ENCODE measurements at regions not wholly inside any gene's neighbourhood (a gene's known extent, or its start where the extent isn't known, plus 50 kb on each side); places are given as distances from the start of the nearest gene placed in this dataset.

GRCh38 chr12:39105111-39105510 lies 199.7 kb upstream of the CPNE8 start:
- H3K4me3 ChIP-seq (ENCODE audit: low read depth, low read length), result no peak overlapping the region
- TF ChIP-seq CTCF (IDR thresholded peaks at IDR 0.05; ENCODE audit: insufficient read depth, low read length, severe bottlenecking), result no peak
- H3K36me3 ChIP-seq (ENCODE audit: control insufficient read depth, insufficient read depth, low read length), result no peaks in the 10 kb centered on the region
- no peak for DNase-seq (ENCODE audit: low read depth)
- no peaks in the 10 kb centered on the region for H3K27me3 ChIP-seq (ENCODE audit: control insufficient read depth, insufficient read depth, low read length)
- FAIRE-seq, result no peak

- DNase-seq (ENCODE audit: low read depth) (peak; percentile 86), FAIRE-seq (peak; percentile 43)
- no peak overlapping the region for H3K4me3 ChIP-seq (ENCODE audit: low read depth, low read length)
- H3K36me3 ChIP-seq (ENCODE audit: control insufficient read depth, insufficient read depth, low read length), result no peaks in the 10 kb centered on the region
- peak; percentile 67 for TF ChIP-seq CTCF (IDR thresholded peaks at IDR 0.05; ENCODE audit: insufficient read depth, low read length, severe bottlenecking)
- no peaks in the 10 kb centered on the region for H3K27me3 ChIP-seq (ENCODE audit: control insufficient read depth, insufficient read depth, low read length)
Measured at GRCh38 chr12:39103552-39104165, 198.3 kb upstream of the CPNE8 start.

- peak; percentile 97 for DNase-seq (ENCODE audit: low read depth)
- TF ChIP-seq CTCF (IDR thresholded peaks at IDR 0.05; ENCODE audit: insufficient read depth, low read length, severe bottlenecking), result no peak
- Histone ChIP-seq H3K27me3 (ENCODE audit: control insufficient read depth, insufficient read depth, low read length) (no peaks in the 10 kb centered on the region), H3K4me3 (ENCODE audit: low read depth, low read length) (no peak overlapping the region), H3K36me3 (ENCODE audit: control insufficient read depth, insufficient read depth, low read length) (no peaks in the 10 kb centered on the region)
- no peak for FAIRE-seq
Measured at GRCh38 chr12:39102474-39103209, 197.3 kb upstream of the CPNE8 start.

GRCh38 chr12:39095636-39096330 lies 190.4 kb upstream of the CPNE8 start:
- no peak for TF ChIP-seq CTCF (IDR thresholded peaks at IDR 0.05; ENCODE audit: insufficient read depth, low read length, severe bottlenecking)
- FAIRE-seq (peak; percentile 76), DNase-seq (ENCODE audit: low read depth) (no peak)
- Histone ChIP-seq H3K4me3 (ENCODE audit: low read depth, low read length) (no peak overlapping the region), H3K27me3 (ENCODE audit: control insufficient read depth, insufficient read depth, low read length) (no peaks in the 10 kb centered on the region), H3K36me3 (ENCODE audit: control insufficient read depth, insufficient read depth, low read length) (no peaks in the 10 kb centered on the region)

GRCh38 chr12:39081910-39082309 lies 176.5 kb upstream of the CPNE8 start:
- Histone ChIP-seq H3K27me3 (ENCODE audit: control insufficient read depth, insufficient read depth, low read length) (no peaks in the 10 kb centered on the region), H3K36me3 (ENCODE audit: control insufficient read depth, insufficient read depth, low read length) (no peaks in the 10 kb centered on the region), H3K4me3 (ENCODE audit: low read depth, low read length) (no peak overlapping the region)
- no peak for DNase-seq (ENCODE audit: low read depth)
- no peak for FAIRE-seq
- TF ChIP-seq CTCF (IDR thresholded peaks at IDR 0.05; ENCODE audit: insufficient read depth, low read length, severe bottlenecking), result no peak

Data from bronchial epithelial cell (primary cell).